Tibial artery (tissue), 4 donors: ENCODE measurements at regions not wholly inside any gene's neighbourhood (a gene's known extent, or its start where the extent isn't known, plus 50 kb on each side); places are given as distances from the start of the nearest gene placed in this dataset.

Experiments used
- DNase-seq, 2 donors: peaks; one replicate each; pipeline ENCODE4 v3.0.0-alpha.2; 2019
- H3K27ac ChIP-seq, 2 donors: fragments of 200-600 bp; sonication (generic) in 1 of 2; 1 replicate in 1 of 2; 2 replicates in 1 of 2; pipeline ENCODE4 v1.5.1; 2018 to 2019; ENCODE audit warnings: mild to moderate bottlenecking in 1 of 2
- H3K27me3 ChIP-seq, 2 donors: fragments of 200-600 bp; sonication (generic) in 1 of 2; one replicate each; pipeline versions ENCODE4 v1.5.1 to v1.6.0; 2016 to 2019
- H3K36me3 ChIP-seq, 3 donors: fragments of 200-600 bp; sonication (generic) in 2 of 3; one replicate each; pipeline ENCODE4 v1.5.1; 2016 to 2019; ENCODE audit warnings: mild to moderate bottlenecking in 2 of 3
- H3K4me1 ChIP-seq, 4 donors: fragments of 200-600 bp; sonication (generic) in 2 of 4; 1 replicate in 3 of 4; 2 replicates in 1 of 4; pipeline ENCODE4 v1.5.1; 2016 to 2019
- H3K4me3 ChIP-seq, 2 donors: fragments of 200-600 bp; sonication (generic) in 1 of 2; 1 replicate in 1 of 2; 2 replicates in 1 of 2; pipeline ENCODE4 v1.5.1; 2018 to 2019; ENCODE audit warnings: mild to moderate bottlenecking in 2 of 2
- H3K9me3 ChIP-seq, 3 donors: fragments of 200-600 bp; sonication (generic) in 1 of 3; one replicate each; pipeline ENCODE4 v1.5.1; 2016 to 2019
- intact Hi-C: fragments of 100-400 bp; cut with DNase I; formaldehyde crosslinking; loops from one replicate; pipeline ENCODE4 v1.15.0; 2023; ENCODE audit warnings: low total_unique reads
- TF ChIP-seq, protein P1 (sequence below), 2 experiments: fragments of 200-600 bp in 1 of 2; fragments of 450-650 bp in 1 of 2; IDR thresholded peaks; one replicate each; pipeline ENCODE4 v1.5.1; 2017 to 2019; ENCODE audit warnings: antibody characterized with exemption in 2 of 2, mild to moderate bottlenecking in 1 of 2, moderate library complexity in 1 of 2

DNA sequence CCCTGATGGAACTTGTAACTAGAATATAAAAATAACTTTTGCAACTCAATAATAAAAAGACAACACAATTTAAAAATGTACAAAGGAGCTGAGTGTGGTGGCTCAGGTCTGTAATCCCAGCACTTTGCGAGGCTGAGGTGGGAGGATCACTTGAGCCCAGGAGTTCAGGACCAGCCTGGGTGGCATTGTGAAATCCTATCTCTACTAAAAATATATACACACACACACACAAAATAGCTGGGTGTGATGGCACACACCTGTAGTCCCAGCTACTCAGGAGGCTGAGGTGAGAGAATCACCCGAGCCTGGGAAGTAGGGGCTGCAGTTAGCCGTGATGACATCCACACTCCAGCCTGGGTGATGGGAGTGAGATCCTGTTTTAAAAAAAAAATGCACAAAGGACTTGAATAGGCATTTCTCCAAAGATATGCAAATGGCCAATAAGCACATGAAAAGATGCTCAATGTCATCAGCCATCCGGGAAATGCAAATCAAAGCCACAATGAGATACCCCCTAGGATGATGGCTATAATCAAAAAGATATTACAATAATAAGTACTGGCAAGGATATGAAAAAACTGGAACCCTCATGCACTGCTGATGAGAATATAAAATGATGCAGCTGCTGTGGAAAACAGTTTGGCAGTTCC is 59.8 kb upstream of the SEPTIN5 start:
- Histone ChIP-seq H3K9me3 (peaks cover 0 to 3% (median 0%) of the 10 kb centered on the region in 3 donors), H3K27me3 (no peaks in the 10 kb centered on the region), H3K4me1 (no peaks in the 10 kb centered on the region), H3K27ac (no peak overlapping the region), H3K4me3 (no peak overlapping the region), H3K36me3 (no peaks in the 10 kb centered on the region)
- intact Hi-C loops: no loop called here
- DNase-seq: no peak
- TF ChIP-seq, protein P1, sequence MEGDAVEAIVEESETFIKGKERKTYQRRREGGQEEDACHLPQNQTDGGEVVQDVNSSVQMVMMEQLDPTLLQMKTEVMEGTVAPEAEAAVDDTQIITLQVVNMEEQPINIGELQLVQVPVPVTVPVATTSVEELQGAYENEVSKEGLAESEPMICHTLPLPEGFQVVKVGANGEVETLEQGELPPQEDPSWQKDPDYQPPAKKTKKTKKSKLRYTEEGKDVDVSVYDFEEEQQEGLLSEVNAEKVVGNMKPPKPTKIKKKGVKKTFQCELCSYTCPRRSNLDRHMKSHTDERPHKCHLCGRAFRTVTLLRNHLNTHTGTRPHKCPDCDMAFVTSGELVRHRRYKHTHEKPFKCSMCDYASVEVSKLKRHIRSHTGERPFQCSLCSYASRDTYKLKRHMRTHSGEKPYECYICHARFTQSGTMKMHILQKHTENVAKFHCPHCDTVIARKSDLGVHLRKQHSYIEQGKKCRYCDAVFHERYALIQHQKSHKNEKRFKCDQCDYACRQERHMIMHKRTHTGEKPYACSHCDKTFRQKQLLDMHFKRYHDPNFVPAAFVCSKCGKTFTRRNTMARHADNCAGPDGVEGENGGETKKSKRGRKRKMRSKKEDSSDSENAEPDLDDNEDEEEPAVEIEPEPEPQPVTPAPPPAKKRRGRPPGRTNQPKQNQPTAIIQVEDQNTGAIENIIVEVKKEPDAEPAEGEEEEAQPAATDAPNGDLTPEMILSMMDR (IDR thresholded peaks at IDR 0.05): no peak

DNA sequence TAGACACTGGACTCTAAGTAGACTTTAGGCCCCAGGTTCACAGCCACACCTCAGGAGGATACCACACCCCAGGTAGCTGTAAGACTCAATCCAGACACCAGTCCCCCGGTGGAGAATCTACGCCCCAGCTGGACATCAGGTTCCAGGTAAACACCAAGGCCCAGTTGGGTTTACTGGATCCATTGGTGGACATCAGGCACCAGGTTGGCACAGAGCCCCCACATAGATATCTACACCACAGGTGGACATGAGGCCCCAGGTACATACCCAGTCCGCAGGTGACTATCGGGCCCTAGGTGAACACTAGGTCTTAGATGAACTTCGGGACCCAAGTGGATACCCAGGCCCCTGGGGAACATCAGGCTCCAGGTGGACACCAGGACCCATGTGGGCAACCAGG is 58.9 kb upstream of the SEPTIN5 start:
- no peaks in the 10 kb centered on the region for H3K4me1 ChIP-seq
- no peak overlapping the region for H3K27ac ChIP-seq
- H3K36me3 ChIP-seq: no peaks in the 10 kb centered on the region
- no peak overlapping the region for H3K4me3 ChIP-seq
- TF ChIP-seq, protein P1 (IDR thresholded peaks at IDR 0.05): no peak
- no peak for DNase-seq
- H3K27me3 ChIP-seq: no peaks in the 10 kb centered on the region
- intact Hi-C loops: no loop called here
- no peaks in the 10 kb centered on the region for H3K9me3 ChIP-seq

DNA sequence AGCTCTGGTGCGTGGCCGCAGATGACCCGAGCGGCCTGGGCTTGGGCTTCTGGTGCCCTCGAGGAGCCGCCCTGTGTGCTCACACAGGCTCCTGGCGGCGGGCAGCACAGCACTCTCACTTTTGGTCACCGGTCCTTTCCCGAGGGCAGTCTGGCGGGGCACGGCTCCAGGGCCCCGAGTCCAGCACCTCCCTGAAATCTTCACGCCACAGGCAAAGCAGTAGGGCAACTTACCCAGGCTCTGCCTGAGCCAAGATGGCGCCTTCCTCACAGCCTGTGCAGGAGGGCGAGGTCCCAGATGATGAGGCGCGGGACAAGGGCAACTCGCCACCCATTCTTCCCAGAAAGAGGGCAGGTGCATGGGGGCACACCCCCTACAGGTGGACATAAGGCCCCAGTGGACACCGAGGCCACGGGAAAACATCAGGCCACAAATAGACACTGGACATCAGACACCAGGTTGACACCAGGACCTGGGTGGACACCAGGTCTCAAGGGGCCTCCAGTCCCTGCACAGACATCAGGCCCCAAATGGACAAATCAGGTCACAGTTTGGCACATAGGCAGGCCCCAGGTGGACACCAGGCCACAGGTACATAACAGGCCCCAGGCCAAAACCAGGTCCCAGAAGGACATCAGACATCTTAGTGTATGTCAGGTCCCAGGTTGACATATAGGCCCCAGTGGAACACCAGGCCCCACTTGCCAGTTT is 57.6 kb upstream of the SEPTIN5 start:
- H3K9me3 ChIP-seq: no peaks in the 10 kb centered on the region
- intact Hi-C loops: no loop called here
- no peak for DNase-seq
- H3K27ac ChIP-seq: no peak overlapping the region
- no peaks in the 10 kb centered on the region for H3K4me1 ChIP-seq
- H3K36me3 ChIP-seq: no peaks in the 10 kb centered on the region
- no peak overlapping the region for H3K4me3 ChIP-seq
- TF ChIP-seq, protein P1 (IDR thresholded peaks at IDR 0.05): no peak
- H3K27me3 ChIP-seq: no peaks in the 10 kb centered on the region

DNA sequence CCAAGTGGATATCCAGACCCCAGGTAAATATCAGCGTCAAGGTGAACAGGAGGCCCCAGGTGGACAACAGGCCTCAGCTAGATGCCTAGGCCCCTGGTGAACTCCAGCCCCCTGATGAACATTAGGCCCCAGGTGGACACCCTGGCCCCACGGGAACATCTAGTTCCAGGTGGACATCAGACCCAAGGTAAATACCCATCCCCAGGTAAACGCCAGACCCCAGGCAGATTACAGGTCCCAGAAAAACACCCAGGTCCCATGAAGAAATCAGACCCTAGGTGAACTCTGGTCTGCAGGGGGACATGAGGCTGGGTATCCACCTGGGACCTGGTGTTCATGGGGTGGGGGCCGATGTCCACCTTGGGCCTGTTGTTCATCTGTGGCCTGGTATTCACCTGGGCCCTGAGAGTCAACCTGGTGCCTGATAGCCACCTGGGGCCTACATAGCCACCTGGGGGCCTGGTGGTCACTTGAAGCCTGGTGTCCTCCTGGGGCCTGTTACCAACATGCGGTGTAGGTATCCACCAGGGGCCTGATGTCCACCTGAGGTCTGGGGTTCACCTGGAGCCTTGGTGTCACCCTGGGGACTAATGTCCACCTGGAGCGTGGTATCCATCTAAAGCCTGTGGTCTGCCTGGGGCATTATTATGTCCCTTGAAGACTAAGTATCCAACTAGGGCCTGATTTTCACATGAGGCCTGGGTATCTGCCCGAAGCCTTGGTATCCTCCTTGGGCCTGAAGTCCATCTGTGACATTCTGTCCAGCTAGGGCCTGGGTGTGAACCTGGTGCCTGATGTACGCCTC is 56.8 kb upstream of the SEPTIN5 start:
- H3K9me3 ChIP-seq: no peaks in the 10 kb centered on the region
- no peaks in the 10 kb centered on the region for H3K4me1 ChIP-seq
- H3K4me3 ChIP-seq: no peak overlapping the region
- H3K36me3 ChIP-seq: no peaks in the 10 kb centered on the region
- no peak overlapping the region for H3K27ac ChIP-seq
- TF ChIP-seq, protein P1 (IDR thresholded peaks at IDR 0.05): no peak
- no peaks in the 10 kb centered on the region for H3K27me3 ChIP-seq
- intact Hi-C loops: no loop called here
- no peak for DNase-seq

DNA sequence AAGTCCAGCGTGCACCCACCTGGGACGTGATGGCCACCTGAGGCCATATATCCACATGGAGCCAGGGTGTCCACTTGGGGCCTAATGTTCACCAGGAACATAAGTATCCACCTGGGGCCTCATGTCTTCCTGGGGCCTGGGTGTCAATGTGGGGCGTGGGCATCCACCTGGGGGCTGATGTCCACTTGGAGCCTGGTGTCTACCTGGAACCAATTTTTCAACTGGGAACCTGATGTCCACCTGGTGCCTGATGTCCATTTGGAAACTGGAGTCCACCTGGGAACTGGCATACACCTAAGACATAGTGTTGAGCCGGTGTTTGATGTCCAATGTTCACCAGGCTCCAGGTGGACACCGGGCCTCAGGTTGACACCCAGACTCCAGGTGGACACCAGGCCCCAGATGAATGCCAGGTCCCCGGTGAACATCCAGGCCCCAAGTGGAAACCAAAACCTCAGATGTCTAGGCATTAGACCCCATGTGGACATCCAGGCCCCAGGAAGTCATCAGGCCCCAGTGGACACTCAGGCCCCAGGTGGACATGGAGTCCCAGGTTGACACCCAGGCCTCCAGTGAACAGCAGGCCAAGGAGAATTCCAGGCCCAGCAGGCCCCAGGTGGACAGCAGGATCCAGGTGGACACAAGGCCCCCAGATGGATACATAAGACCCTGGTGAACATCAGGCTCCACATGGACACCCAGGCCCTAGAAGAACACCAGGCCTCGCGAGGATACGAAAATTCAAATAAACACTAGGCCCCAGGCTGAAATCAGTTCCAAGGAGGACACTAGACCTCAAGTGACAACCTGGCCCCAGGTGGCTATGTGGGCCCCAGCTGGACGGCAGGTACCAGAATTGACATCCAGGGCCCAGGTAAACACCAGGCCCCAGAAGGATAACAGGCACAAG is 56.0 kb upstream of the SEPTIN5 start:
- TF ChIP-seq, protein P1 (IDR thresholded peaks at IDR 0.05): no peak
- Histone ChIP-seq H3K36me3 (no peaks in the 10 kb centered on the region), H3K4me3 (no peak overlapping the region), H3K9me3 (no peaks in the 10 kb centered on the region), H3K27me3 (no peaks in the 10 kb centered on the region), H3K27ac (no peak overlapping the region), H3K4me1 (peaks cover 0 to 5% (median 3%) of the 10 kb centered on the region in 4 donors)
- no peak for DNase-seq
- intact Hi-C loops: no loop called here
